Tibial nerve (tissue), 3 donors: ENCODE measurements at regions not wholly inside any gene's neighbourhood (a gene's known extent, or its start where the extent isn't known, plus 50 kb on each side); places are given as distances from the start of the nearest gene placed in this dataset.
"Not testable (repeated sequence)": the region's sequence is repeated elsewhere in the genome, so short reads cannot be mapped to it uniquely, and the experiment has no call there.

ENCODE experiments used
- POLR2A ChIP-seq, 2 donors: fragments of 450-650 bp; IDR thresholded peaks; one replicate each; pipeline ENCODE4 v1.6.1; 2017; ENCODE audit warnings: antibody characterized with exemption in 2 of 2, mild to moderate bottlenecking in 2 of 2, moderate library complexity in 2 of 2
- TF ChIP-seq, protein P1 (sequence below), 5 experiments: fragments of 200-600 bp in 3 of 5; fragments of 450-650 bp in 2 of 5; sonication (generic) in 3 of 5; IDR thresholded peaks; one replicate each; pipeline ENCODE4 v1.5.1; 2016 to 2019; ENCODE audit warnings: antibody characterized with exemption in 5 of 5, mild to moderate bottlenecking in 3 of 5, moderate library complexity in 2 of 5

GRCh38 chr2:66144324-66144723, 290.6 kb upstream of the MEIS1 start:
- TF ChIP-seq, protein P1, sequence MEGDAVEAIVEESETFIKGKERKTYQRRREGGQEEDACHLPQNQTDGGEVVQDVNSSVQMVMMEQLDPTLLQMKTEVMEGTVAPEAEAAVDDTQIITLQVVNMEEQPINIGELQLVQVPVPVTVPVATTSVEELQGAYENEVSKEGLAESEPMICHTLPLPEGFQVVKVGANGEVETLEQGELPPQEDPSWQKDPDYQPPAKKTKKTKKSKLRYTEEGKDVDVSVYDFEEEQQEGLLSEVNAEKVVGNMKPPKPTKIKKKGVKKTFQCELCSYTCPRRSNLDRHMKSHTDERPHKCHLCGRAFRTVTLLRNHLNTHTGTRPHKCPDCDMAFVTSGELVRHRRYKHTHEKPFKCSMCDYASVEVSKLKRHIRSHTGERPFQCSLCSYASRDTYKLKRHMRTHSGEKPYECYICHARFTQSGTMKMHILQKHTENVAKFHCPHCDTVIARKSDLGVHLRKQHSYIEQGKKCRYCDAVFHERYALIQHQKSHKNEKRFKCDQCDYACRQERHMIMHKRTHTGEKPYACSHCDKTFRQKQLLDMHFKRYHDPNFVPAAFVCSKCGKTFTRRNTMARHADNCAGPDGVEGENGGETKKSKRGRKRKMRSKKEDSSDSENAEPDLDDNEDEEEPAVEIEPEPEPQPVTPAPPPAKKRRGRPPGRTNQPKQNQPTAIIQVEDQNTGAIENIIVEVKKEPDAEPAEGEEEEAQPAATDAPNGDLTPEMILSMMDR (IDR thresholded peaks at IDR 0.05) = not testable (repeated sequence)
- not testable (repeated sequence) for TF ChIP-seq POLR2A (IDR thresholded peaks at IDR 0.05)
